Keratinocyte (primary cell): ENCODE measurements at regions not wholly inside any gene's neighbourhood (a gene's known extent, or its start where the extent isn't known, plus 50 kb on each side); places are given as distances from the start of the nearest gene placed in this dataset.

Source experiments
- DNase-seq: peaks from one replicate; pipeline ENCODE4 v3.0.0-alpha.2; 2011; ENCODE audit warnings: low read depth, missing footprints, low spot score
- FAIRE-seq: peaks from 2 replicates; lab custom pipeline; 2011; peaks lifted over from hg19 to GRCh38; lab: Jason Lieb, UNC
- H2AFZ ChIP-seq: 2 replicates; pipeline ENCODE4 v1.6.0; 2012; ENCODE audit warnings: low read length, control low read depth, inconsistent platforms; ENCODE audit not compliant: control insufficient read depth
- H3K27ac ChIP-seq: 2 replicates; pipeline ENCODE4 v1.5.1; 2011; ENCODE audit warnings: low read length; ENCODE audit not compliant: control insufficient read depth, insufficient read depth
- H3K27me3 ChIP-seq: 3 replicates; pipeline ENCODE4 v1.6.0; 2011; ENCODE audit warnings: low read length; ENCODE audit not compliant: control insufficient read depth, insufficient read depth; ENCODE audit errors: extremely low read depth
- H3K36me3 ChIP-seq, 2 experiments: 2 replicates in 1 of 2; 3 replicates in 1 of 2; pipeline ENCODE4 v1.5.1; 2011; ENCODE audit warnings: low read length in 2 of 2, mild to moderate bottlenecking in 1 of 2; ENCODE audit not compliant: control insufficient read depth in 2 of 2, insufficient read depth in 2 of 2; ENCODE audit errors: extremely low read depth in 1 of 2
- H3K4me1 ChIP-seq: 3 replicates; pipeline ENCODE4 v1.5.1; 2011; ENCODE audit warnings: low read length; ENCODE audit not compliant: control insufficient read depth, insufficient read depth; ENCODE audit errors: extremely low read depth
- H3K4me2 ChIP-seq: 3 replicates; pipeline ENCODE4 v1.6.0; 2011; ENCODE audit warnings: low read depth, low read length; ENCODE audit not compliant: control insufficient read depth, insufficient read depth; ENCODE audit errors: extremely low read depth
- H3K4me3 ChIP-seq, 3 experiments: fragments of 200-600 bp in 1 of 3; sonication (generic) in 1 of 3; 2 replicates in 2 of 3; 3 replicates in 1 of 3; pipeline ENCODE4 v1.5.1; 2011 to 2016; ENCODE audit warnings: low read length in 3 of 3, mild to moderate bottlenecking in 3 of 3, control low read depth in 2 of 3, inconsistent platforms in 1 of 3, low read depth in 1 of 3, mixed read lengths in 1 of 3, mixed run types in 1 of 3, moderate library complexity in 1 of 3; ENCODE audit not compliant: control insufficient read depth in 2 of 3, insufficient read depth in 2 of 3; ENCODE audit errors: extremely low read depth in 1 of 3
- H3K79me2 ChIP-seq: 2 replicates; pipeline ENCODE4 v1.6.0; 2012; ENCODE audit warnings: low read length; ENCODE audit not compliant: control insufficient read depth, insufficient read depth
- H3K9ac ChIP-seq: 3 replicates; pipeline ENCODE4 v1.6.0; 2011; ENCODE audit warnings: low read length; ENCODE audit not compliant: control insufficient read depth, insufficient read depth; ENCODE audit errors: extremely low read depth
- H3K9me1 ChIP-seq: 3 replicates; pipeline ENCODE4 v1.6.0; 2011; ENCODE audit warnings: low read length; ENCODE audit not compliant: control insufficient read depth, insufficient read depth; ENCODE audit errors: extremely low read depth
- H3K9me3 ChIP-seq: 2 replicates; pipeline ENCODE4 v1.5.1; 2012; ENCODE audit warnings: low read depth, low read length; ENCODE audit not compliant: control insufficient read depth
- H4K20me1 ChIP-seq: 3 replicates; pipeline ENCODE4 v1.6.0; 2011; ENCODE audit warnings: low read length; ENCODE audit not compliant: control insufficient read depth, insufficient read depth; ENCODE audit errors: extremely low read depth
- CTCF ChIP-seq, 3 experiments: IDR thresholded peaks in 1 of 3; conservative IDR thresholded peaks in 1 of 3; optimal IDR thresholded peaks in 1 of 3; 2 replicates in 2 of 3; 3 replicates in 1 of 3; pipeline versions ENCODE3 to v1.5.1; 2011; ENCODE audit warnings: low read length in 3 of 3, mild to moderate bottlenecking in 3 of 3, moderate library complexity in 2 of 3, control low read depth in 1 of 3, inconsistent platforms in 1 of 3; ENCODE audit not compliant: insufficient read depth in 2 of 3; ENCODE audit errors: extremely low read depth in 1 of 3
- EZH2 ChIP-seq: IDR thresholded peaks from one replicate; pipeline ENCODE4 v1.6.1; 2012; ENCODE audit warnings: inconsistent platforms, mild to moderate bottlenecking, low read length, moderate library complexity
- dilution Hi-C: fragments of 300-500 bp; cut with MboI; formaldehyde crosslinking; loops from one replicate; pipeline ENCODE4 v1.7.0; 2020; ENCODE audit warnings: low sequenced_read_pairs; ENCODE audit not compliant: extremely low pct_ligation_motif_present

- Histone ChIP-seq H3K4me2 (no peak overlapping the region), H3K36me3 (no peaks in the 10 kb centered on the region), H3K4me1 (no peaks in the 10 kb centered on the region), H4K20me1 (no peaks in the 10 kb centered on the region), H2AFZ (no peak overlapping the region), H3K9me1 (no peaks in the 10 kb centered on the region), H3K27ac (no peak overlapping the region), H3K4me3 (no peak overlapping the region), H3K27me3 (no peaks in the 10 kb centered on the region), H3K79me2 (no peaks in the 10 kb centered on the region), H3K9ac (no peak overlapping the region), H3K9me3 (peaks cover 12% of the 10 kb centered on the region)
- dilution Hi-C loops, result no loop called here
- no peak for TF ChIP-seq EZH2
- TF ChIP-seq CTCF (optimal IDR thresholded peaks at IDR 0.05 in 1 of 3, IDR thresholded peaks at IDR 0.05 in 1 of 3, conservative IDR thresholded peaks at IDR 0.05 in 1 of 3; ENCODE audit: extremely low read depth in 1 of 3, insufficient read depth in 2 of 3, low read length in 3 of 3), result no peak
- FAIRE-seq (no peak), DNase-seq (no peak)
These were observed 421.3 kb upstream of the FZD8 start for GRCh38 chr10:36063396-36063795.

GRCh38 chr10:36057731-36058130, 415.6 kb upstream of the FZD8 start:
- Histone ChIP-seq H3K79me2 (no peaks in the 10 kb centered on the region), H3K4me2 (no peak overlapping the region), H2AFZ (no peak overlapping the region), H3K9me3 (no peaks in the 10 kb centered on the region), H3K4me1 (no peaks in the 10 kb centered on the region), H4K20me1 (no peaks in the 10 kb centered on the region), H3K27me3 (no peaks in the 10 kb centered on the region), H3K27ac (no peak overlapping the region), H3K4me3 (no peak overlapping the region), H3K36me3 (no peaks in the 10 kb centered on the region), H3K9me1 (no peaks in the 10 kb centered on the region), H3K9ac (no peak overlapping the region)
- dilution Hi-C loops, result no loop called here
- FAIRE-seq, result no peak
- no peak for DNase-seq
- no peak for TF ChIP-seq CTCF (optimal IDR thresholded peaks at IDR 0.05 in 1 of 3, IDR thresholded peaks at IDR 0.05 in 1 of 3, conservative IDR thresholded peaks at IDR 0.05 in 1 of 3; ENCODE audit: extremely low read depth in 1 of 3, insufficient read depth in 2 of 3, low read length in 3 of 3)
- TF ChIP-seq EZH2, result no peak
